ENCODE measurements at regions not wholly inside any gene's neighbourhood (a gene's known extent, or its start where the extent isn't known, plus 50 kb on each side); places are given as distances from the start of the nearest gene placed in this dataset.
A peak's percentile ranks its signal among the peaks of the same experiment; 100 is the strongest.

GRCh38 chr10:83636826-83637225 lies 502.5 kb upstream of the GHITM start:
- dilution Hi-C loops (cut with MboI; ENCODE audit: extremely low pct_ligation_motif_present, low sequenced_read_pairs) (no loop called here), intact Hi-C loops (cut with micrococcal nuclease) (no loop called here)
- POLR2A ChIA-PET = no interaction called here
- Histone ChIP-seq H3K27me3 (ENCODE audit: control insufficient read depth in 2 of 2, insufficient read depth in 2 of 2, low read length in 2 of 2) (no peaks in the 10 kb centered on the region), H3K4me2 (ENCODE audit: insufficient read depth, low read length) (no peak overlapping the region), H3K36me3 (ENCODE audit: control insufficient read depth in 2 of 2, extremely low read depth in 1 of 2, insufficient read depth in 2 of 2, low read length in 2 of 2) (no peaks in the 10 kb centered on the region), H3K27ac (ENCODE audit: insufficient read depth, low read depth, low read length) (no peak overlapping the region), H3K9ac (replicated peaks; ENCODE audit: extremely low read depth, insufficient read depth, low read length) (no peak overlapping the region), H2AFZ (ENCODE audit: low read depth, low read length) (no peak overlapping the region), H3K4me3 (replicated peaks in 1 of 3; ENCODE audit: insufficient read depth in 1 of 3, low read depth in 1 of 3, low read length in 3 of 3) (no peak overlapping the region), H3K4me1 (ENCODE audit: control insufficient read depth, extremely low read depth, insufficient read depth, low read length) (no peaks in the 10 kb centered on the region), H3K9me1 (replicated peaks; ENCODE audit: control insufficient read depth, extremely low read depth, insufficient read depth, low read length) (no peaks in the 10 kb centered on the region), H3K79me2 (ENCODE audit: control insufficient read depth, insufficient read depth, low read length) (no peaks in the 10 kb centered on the region), H3K9me3 (replicated peaks; ENCODE audit: control insufficient read depth, insufficient read depth, low read length) (no peaks in the 10 kb centered on the region), H4K20me1 (replicated peaks; ENCODE audit: control insufficient read depth, extremely low read depth, insufficient read depth, low read length) (no peaks in the 10 kb centered on the region)
- FAIRE-seq = no peak
- BruUV-seq (replicated peaks) = no TSS peak
- no peak for DNase-seq (ENCODE audit: low read depth, low spot score)
- CTCF ChIA-PET = no interaction called here
- TF ChIP-seq FOS (IDR thresholded peaks at IDR 0.05; ENCODE audit: borderline replicate concordance, insufficient read depth, low read length) = no peak
- TF ChIP-seq POLR2A (IDR thresholded peaks at IDR 0.05; ENCODE audit: low read depth, low read length) = no peak
- TF ChIP-seq CTCF (IDR thresholded peaks at IDR 0.05; ENCODE audit: extremely low read depth in 1 of 2, insufficient read depth in 1 of 2, low read depth in 1 of 2, low read length in 2 of 2) = no peak
- no peak for TF ChIP-seq MYC (IDR thresholded peaks at IDR 0.05; ENCODE audit: low read depth, low read length)
- no peak for TF ChIP-seq MAX (IDR thresholded peaks at IDR 0.05; ENCODE audit: insufficient read depth, insufficient read length)

GRCh38 chr10:83647526-83647925 lies 491.8 kb upstream of the GHITM start:
- intact Hi-C loops (cut with micrococcal nuclease) = loop anchor here (1.0 to 5.0 kb wide), 2 partner anchors 39 to 100 kb away; no protein-coding TSS in a partner anchor
- peak; percentile 24 for FAIRE-seq
- no peaks in the 10 kb centered on the region for H3K36me3 ChIP-seq (ENCODE audit: control insufficient read depth in 2 of 2, extremely low read depth in 1 of 2, insufficient read depth in 2 of 2, low read length in 2 of 2)
- no peaks in the 10 kb centered on the region for H3K79me2 ChIP-seq (ENCODE audit: control insufficient read depth, insufficient read depth, low read length)
- no peak overlapping the region for H3K9ac ChIP-seq (replicated peaks; ENCODE audit: extremely low read depth, insufficient read depth, low read length)
- H3K4me1 ChIP-seq (ENCODE audit: control insufficient read depth, extremely low read depth, insufficient read depth, low read length) = peaks cover 45% of the 10 kb centered on the region
- H2AFZ ChIP-seq (ENCODE audit: low read depth, low read length) = peak overlapping the region; percentile 74
- H4K20me1 ChIP-seq (replicated peaks; ENCODE audit: control insufficient read depth, extremely low read depth, insufficient read depth, low read length) = no peaks in the 10 kb centered on the region
- POLR2A ChIA-PET = no interaction called here
- peak overlapping the region; percentile 84 for H3K4me2 ChIP-seq (ENCODE audit: insufficient read depth, low read length)
- H3K4me3 ChIP-seq (replicated peaks in 1 of 3; ENCODE audit: insufficient read depth in 1 of 3, low read depth in 1 of 3, low read length in 3 of 3) = no peak overlapping the region
- peak overlapping the region; percentile 55 for H3K27ac ChIP-seq (ENCODE audit: insufficient read depth, low read depth, low read length)
- CTCF ChIA-PET = interaction anchor here (0.7 to 1.4 kb wide), 6 partner anchors 28 to 224 kb away, joined by 3 to 6 read pairs (median 3); no protein-coding TSS in a partner anchor
- DNase-seq (ENCODE audit: low read depth, low spot score) = peak; percentile 52
- no peaks in the 10 kb centered on the region for H3K9me3 ChIP-seq (replicated peaks; ENCODE audit: control insufficient read depth, insufficient read depth, low read length)
- TF ChIP-seq MYC (IDR thresholded peaks at IDR 0.05; ENCODE audit: low read depth, low read length) = no peak
- no peak for TF ChIP-seq FOS (IDR thresholded peaks at IDR 0.05; ENCODE audit: borderline replicate concordance, insufficient read depth, low read length)
- no peak for TF ChIP-seq CTCF (IDR thresholded peaks at IDR 0.05; ENCODE audit: extremely low read depth in 1 of 2, insufficient read depth in 1 of 2, low read depth in 1 of 2, low read length in 2 of 2)
- no peak for TF ChIP-seq GATA2 (IDR thresholded peaks at IDR 0.05; ENCODE audit: insufficient read depth, insufficient read length, low read depth, low read length)
- no peak for TF ChIP-seq EZH2 (IDR thresholded peaks at IDR 0.05; ENCODE audit: borderline replicate concordance, low read depth, low read length, severe bottlenecking)
- TF ChIP-seq JUN (IDR thresholded peaks at IDR 0.05; ENCODE audit: borderline replicate concordance, insufficient read depth, insufficient read length, low read depth) = no peak
- TF ChIP-seq POLR2A (IDR thresholded peaks at IDR 0.05; ENCODE audit: low read depth, low read length) = no peak
- no peak for TF ChIP-seq MAX (IDR thresholded peaks at IDR 0.05; ENCODE audit: insufficient read depth, insufficient read length)
- no peak for TF ChIP-seq POLR2AphosphoS5 (IDR thresholded peaks at IDR 0.05; ENCODE audit: insufficient read depth, low read depth, low read length)
- no peaks in the 10 kb centered on the region for H3K9me1 ChIP-seq (replicated peaks; ENCODE audit: control insufficient read depth, extremely low read depth, insufficient read depth, low read length)
- H3K27me3 ChIP-seq (ENCODE audit: control insufficient read depth in 2 of 2, insufficient read depth in 2 of 2, low read length in 2 of 2) = no peaks in the 10 kb centered on the region
- no TSS peak for BruUV-seq (replicated peaks)
- dilution Hi-C loops (cut with MboI; ENCODE audit: extremely low pct_ligation_motif_present, low sequenced_read_pairs) = no loop called here

Data from endothelial cell of umbilical vein (primary cell).